ENCODE measurements at regions not wholly inside any gene's neighbourhood (a gene's known extent, or its start where the extent isn't known, plus 50 kb on each side); places are given as distances from the start of the nearest gene placed in this dataset.

GRCh38 chr12:90166671-90167070, 458.0 kb upstream of the ATP2B1 start:
- DNase-seq = no peak
- H3K4me1 Mint-ChIP-seq = no peaks in the 10 kb centered on the region
- no peak overlapping the region for H3K4me3 Mint-ChIP-seq
- H3K9me3 Mint-ChIP-seq = no peaks in the 10 kb centered on the region
- H3K27me3 Mint-ChIP-seq (ENCODE audit: low read depth, poor library complexity) = no peaks in the 10 kb centered on the region
- no peak overlapping the region for H3K27ac Mint-ChIP-seq
- H3K36me3 Mint-ChIP-seq (ENCODE audit: low read depth) = no peaks in the 10 kb centered on the region
- TF ChIP-seq, protein P1, sequence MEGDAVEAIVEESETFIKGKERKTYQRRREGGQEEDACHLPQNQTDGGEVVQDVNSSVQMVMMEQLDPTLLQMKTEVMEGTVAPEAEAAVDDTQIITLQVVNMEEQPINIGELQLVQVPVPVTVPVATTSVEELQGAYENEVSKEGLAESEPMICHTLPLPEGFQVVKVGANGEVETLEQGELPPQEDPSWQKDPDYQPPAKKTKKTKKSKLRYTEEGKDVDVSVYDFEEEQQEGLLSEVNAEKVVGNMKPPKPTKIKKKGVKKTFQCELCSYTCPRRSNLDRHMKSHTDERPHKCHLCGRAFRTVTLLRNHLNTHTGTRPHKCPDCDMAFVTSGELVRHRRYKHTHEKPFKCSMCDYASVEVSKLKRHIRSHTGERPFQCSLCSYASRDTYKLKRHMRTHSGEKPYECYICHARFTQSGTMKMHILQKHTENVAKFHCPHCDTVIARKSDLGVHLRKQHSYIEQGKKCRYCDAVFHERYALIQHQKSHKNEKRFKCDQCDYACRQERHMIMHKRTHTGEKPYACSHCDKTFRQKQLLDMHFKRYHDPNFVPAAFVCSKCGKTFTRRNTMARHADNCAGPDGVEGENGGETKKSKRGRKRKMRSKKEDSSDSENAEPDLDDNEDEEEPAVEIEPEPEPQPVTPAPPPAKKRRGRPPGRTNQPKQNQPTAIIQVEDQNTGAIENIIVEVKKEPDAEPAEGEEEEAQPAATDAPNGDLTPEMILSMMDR (IDR thresholded peaks at IDR 0.05) = no peak

GRCh38 chr12:90166012-90166411, 457.4 kb upstream of the ATP2B1 start:
- H3K4me3 Mint-ChIP-seq = no peak overlapping the region
- no peaks in the 10 kb centered on the region for H3K9me3 Mint-ChIP-seq
- no peak overlapping the region for H3K27ac Mint-ChIP-seq
- DNase-seq = no peak
- TF ChIP-seq, protein P1 (IDR thresholded peaks at IDR 0.05) = no peak
- H3K36me3 Mint-ChIP-seq (ENCODE audit: low read depth) = no peaks in the 10 kb centered on the region
- H3K4me1 Mint-ChIP-seq = no peaks in the 10 kb centered on the region
- no peaks in the 10 kb centered on the region for H3K27me3 Mint-ChIP-seq (ENCODE audit: low read depth, poor library complexity)

DNA sequence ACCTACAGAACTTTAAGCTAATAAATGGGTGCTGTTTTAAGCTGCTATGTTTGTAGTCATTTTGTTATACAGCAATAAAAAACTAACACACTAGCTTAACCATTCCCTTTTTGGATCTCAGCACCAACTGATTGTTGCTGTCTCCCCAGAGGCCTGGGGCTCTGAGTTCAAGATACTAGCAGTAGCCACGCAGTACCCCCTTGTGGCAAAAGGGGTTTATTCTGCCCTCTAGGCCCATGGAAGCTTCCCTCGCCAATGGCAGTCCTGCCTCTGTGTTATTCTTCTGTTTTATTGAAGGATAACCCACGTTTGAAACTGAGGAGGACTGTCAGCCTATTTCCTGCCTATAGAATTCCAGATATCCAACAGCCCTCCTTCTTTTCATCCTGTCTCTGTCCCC, 455.3 kb upstream of the ATP2B1 start:
- TF ChIP-seq, protein P1 (IDR thresholded peaks at IDR 0.05) = no peak
- Mint-ChIP-seq H3K4me1 (no peaks in the 10 kb centered on the region), H3K27me3 (ENCODE audit: low read depth, poor library complexity) (no peaks in the 10 kb centered on the region), H3K36me3 (ENCODE audit: low read depth) (no peaks in the 10 kb centered on the region), H3K9me3 (no peaks in the 10 kb centered on the region), H3K27ac (no peak overlapping the region), H3K4me3 (no peak overlapping the region)
- DNase-seq = no peak

DNA sequence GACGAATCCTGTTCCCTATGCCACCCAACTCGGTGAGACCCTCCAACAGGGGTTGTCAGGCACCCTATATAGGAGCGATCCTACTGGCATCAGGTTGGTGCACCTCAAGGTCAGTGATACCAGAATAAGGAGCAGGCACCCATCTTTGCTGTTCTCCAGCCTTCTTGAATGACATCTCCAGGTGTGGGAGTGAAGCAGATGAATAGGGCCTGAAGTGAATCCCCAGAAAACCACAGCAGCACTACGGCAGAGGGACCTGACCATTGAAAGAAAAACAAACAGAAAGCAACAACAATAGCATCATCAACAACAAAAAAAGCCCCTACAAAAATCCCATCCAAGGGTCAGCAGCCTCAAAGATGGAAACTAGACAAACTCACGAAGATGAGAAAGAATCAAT, 445.2 kb upstream of the ATP2B1 start:
- H3K27ac Mint-ChIP-seq = no peak overlapping the region
- TF ChIP-seq, protein P1 (IDR thresholded peaks at IDR 0.05) = no peak
- H3K4me3 Mint-ChIP-seq = no peak overlapping the region
- DNase-seq = no peak
- H3K4me1 Mint-ChIP-seq = peaks cover 10% of the 10 kb centered on the region
- H3K36me3 Mint-ChIP-seq (ENCODE audit: low read depth) = no peaks in the 10 kb centered on the region
- no peaks in the 10 kb centered on the region for H3K27me3 Mint-ChIP-seq (ENCODE audit: low read depth, poor library complexity)
- no peaks in the 10 kb centered on the region for H3K9me3 Mint-ChIP-seq

GRCh38 chr12:90152897-90153624, 444.4 kb upstream of the ATP2B1 start:
- Mint-ChIP-seq H3K27ac (no peak overlapping the region), H3K9me3 (peaks cover 2% of the 10 kb centered on the region), H3K27me3 (ENCODE audit: low read depth, poor library complexity) (no peaks in the 10 kb centered on the region), H3K4me1 (peaks cover 10% of the 10 kb centered on the region), H3K4me3 (no peak overlapping the region), H3K36me3 (ENCODE audit: low read depth) (no peaks in the 10 kb centered on the region)
- TF ChIP-seq, protein P1 (IDR thresholded peaks at IDR 0.05) = no peak
- DNase-seq = peak; percentile 12

DNA sequence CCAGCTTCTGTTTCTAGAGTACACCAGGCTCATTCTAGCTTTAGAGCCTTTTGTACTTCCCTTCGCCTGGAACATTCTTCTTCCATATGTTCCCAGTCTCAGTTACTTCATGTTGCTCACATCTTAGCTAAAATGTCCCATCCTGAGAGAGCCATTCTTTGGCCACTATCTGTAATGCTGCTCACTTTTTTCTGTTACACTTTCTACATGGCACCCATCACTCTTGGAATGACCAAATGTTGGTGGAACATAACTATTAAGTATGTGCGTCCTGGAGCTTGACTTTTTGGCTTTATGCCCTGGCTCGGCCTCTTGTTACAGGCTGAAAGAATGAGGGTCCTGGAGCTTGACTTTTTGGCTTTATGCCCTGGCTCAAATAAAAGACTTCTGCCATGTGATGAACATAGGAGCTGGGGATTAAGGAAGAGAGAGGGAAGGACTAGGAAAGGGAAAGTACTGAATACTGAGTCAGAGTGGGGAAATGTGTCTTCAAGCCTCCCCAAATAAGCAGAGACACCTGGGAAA, 442.9 kb upstream of the ATP2B1 start:
- Mint-ChIP-seq H3K4me3 (no peak overlapping the region), H3K4me1 (peaks cover 10% of the 10 kb centered on the region), H3K36me3 (ENCODE audit: low read depth) (no peaks in the 10 kb centered on the region), H3K27me3 (ENCODE audit: low read depth, poor library complexity) (no peaks in the 10 kb centered on the region), H3K27ac (no peak overlapping the region), H3K9me3 (peaks cover 11% of the 10 kb centered on the region)
- TF ChIP-seq, protein P1 (IDR thresholded peaks at IDR 0.05) = no peak
- DNase-seq = no peak

Data from nephron progenitor cell (in vitro differentiated cells).